ENCODE measurements at regions not wholly inside any gene's neighbourhood (a gene's known extent, or its start where the extent isn't known, plus 50 kb on each side); places are given as distances from the start of the nearest gene placed in this dataset.

GRCh38 chr6:109296971-109297372, 85.3 kb downstream of the CD164 start:
- Mint-ChIP-seq H3K9me3 (no peaks in the 10 kb centered on the region), H3K4me1 (peaks cover 16% of the 10 kb centered on the region), H3K36me3 (no peaks in the 10 kb centered on the region), H3K4me3 (no peak overlapping the region), H3K27me3 (ENCODE audit: insufficient read depth, low read depth) (peaks cover 8% of the 10 kb centered on the region), H3K27ac (no peak overlapping the region)
- H3K9me3 ChIP-seq (ENCODE audit: low read depth), result no peaks in the 10 kb centered on the region
- H3K9ac ChIP-seq, result no peak overlapping the region
- H3F3A ChIP-seq (ENCODE audit: low read depth), result no peaks in the 10 kb centered on the region
- H3K79me2 ChIP-seq (ENCODE audit: low read depth), result no peaks in the 10 kb centered on the region
- H3K36me3 ChIP-seq, result no peaks in the 10 kb centered on the region
- DNase-seq (ENCODE audit: low spot score), result no peak
- H3K27ac ChIP-seq, result no peak overlapping the region
- H3K4me3 ChIP-seq, result no peak overlapping the region
- no peaks in the 10 kb centered on the region for H4K20me1 ChIP-seq (ENCODE audit: low read depth)
- H2AFZ ChIP-seq (replicated peaks), result no peak overlapping the region
- no peak for TF ChIP-seq EZH2phosphoT487 (IDR thresholded peaks at IDR 0.05)
- peaks cover 12% of the 10 kb centered on the region for H3K4me1 ChIP-seq
- H3K27me3 ChIP-seq, result no peaks in the 10 kb centered on the region
- H3K4me2 ChIP-seq, result no peak overlapping the region

GRCh38 chr6:109296452-109296851, 85.8 kb downstream of the CD164 start:
- H3F3A ChIP-seq (ENCODE audit: low read depth), result no peaks in the 10 kb centered on the region
- H3K79me2 ChIP-seq (ENCODE audit: low read depth), result no peaks in the 10 kb centered on the region
- peaks cover 8% of the 10 kb centered on the region for H3K4me1 ChIP-seq
- H3K36me3 ChIP-seq, result no peaks in the 10 kb centered on the region
- no peaks in the 10 kb centered on the region for H4K20me1 ChIP-seq (ENCODE audit: low read depth)
- no peaks in the 10 kb centered on the region for H3K9me3 ChIP-seq (ENCODE audit: low read depth)
- Mint-ChIP-seq H3K36me3 (no peaks in the 10 kb centered on the region), H3K4me3 (no peak overlapping the region), H3K27ac (no peak overlapping the region), H3K9me3 (no peaks in the 10 kb centered on the region), H3K4me1 (peaks cover 21% of the 10 kb centered on the region), H3K27me3 (ENCODE audit: insufficient read depth, low read depth) (peaks cover 11% of the 10 kb centered on the region)
- H3K27ac ChIP-seq, result no peak overlapping the region
- TF ChIP-seq EZH2 (IDR thresholded peaks at IDR 0.05), result no peak
- no peak for TF ChIP-seq EZH2phosphoT487 (IDR thresholded peaks at IDR 0.05)
- TF ChIP-seq, protein P1, sequence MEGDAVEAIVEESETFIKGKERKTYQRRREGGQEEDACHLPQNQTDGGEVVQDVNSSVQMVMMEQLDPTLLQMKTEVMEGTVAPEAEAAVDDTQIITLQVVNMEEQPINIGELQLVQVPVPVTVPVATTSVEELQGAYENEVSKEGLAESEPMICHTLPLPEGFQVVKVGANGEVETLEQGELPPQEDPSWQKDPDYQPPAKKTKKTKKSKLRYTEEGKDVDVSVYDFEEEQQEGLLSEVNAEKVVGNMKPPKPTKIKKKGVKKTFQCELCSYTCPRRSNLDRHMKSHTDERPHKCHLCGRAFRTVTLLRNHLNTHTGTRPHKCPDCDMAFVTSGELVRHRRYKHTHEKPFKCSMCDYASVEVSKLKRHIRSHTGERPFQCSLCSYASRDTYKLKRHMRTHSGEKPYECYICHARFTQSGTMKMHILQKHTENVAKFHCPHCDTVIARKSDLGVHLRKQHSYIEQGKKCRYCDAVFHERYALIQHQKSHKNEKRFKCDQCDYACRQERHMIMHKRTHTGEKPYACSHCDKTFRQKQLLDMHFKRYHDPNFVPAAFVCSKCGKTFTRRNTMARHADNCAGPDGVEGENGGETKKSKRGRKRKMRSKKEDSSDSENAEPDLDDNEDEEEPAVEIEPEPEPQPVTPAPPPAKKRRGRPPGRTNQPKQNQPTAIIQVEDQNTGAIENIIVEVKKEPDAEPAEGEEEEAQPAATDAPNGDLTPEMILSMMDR (IDR thresholded peaks at IDR 0.05), result no peak
- no peak overlapping the region for H3K9ac ChIP-seq
- H3K4me3 ChIP-seq, result no peak overlapping the region
- H2AFZ ChIP-seq (replicated peaks), result no peak overlapping the region
- DNase-seq (ENCODE audit: low spot score), result no peak
- no peak overlapping the region for H3K4me2 ChIP-seq
- no peaks in the 10 kb centered on the region for H3K27me3 ChIP-seq

DNA sequence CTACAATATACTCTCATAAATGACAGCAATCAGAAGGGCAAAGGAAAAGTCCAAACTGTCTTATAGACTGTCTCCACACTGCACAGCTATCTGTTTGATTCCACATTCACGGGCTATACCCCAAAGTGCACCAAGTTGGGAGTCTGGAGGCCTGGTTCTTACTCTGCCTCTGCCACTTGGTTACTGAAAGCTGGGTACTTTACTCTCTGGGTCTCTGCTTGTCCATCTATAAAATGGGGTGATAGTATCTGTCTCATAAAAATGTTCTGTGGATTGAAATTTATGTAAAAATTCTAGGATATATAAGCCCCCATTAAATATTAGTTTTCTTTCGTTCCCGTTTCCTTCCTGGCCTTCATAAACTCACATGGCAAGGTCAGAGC, 86.5 kb downstream of the CD164 start:
- Histone ChIP-seq H3F3A (ENCODE audit: low read depth) (no peaks in the 10 kb centered on the region), H3K36me3 (no peaks in the 10 kb centered on the region), H3K27me3 (no peaks in the 10 kb centered on the region), H3K27ac (no peak overlapping the region), H2AFZ (replicated peaks) (no peak overlapping the region), H3K9me3 (ENCODE audit: low read depth) (no peaks in the 10 kb centered on the region), H3K4me3 (no peak overlapping the region), H3K4me1 (peaks cover 1% of the 10 kb centered on the region), H3K4me2 (no peak overlapping the region), H3K79me2 (ENCODE audit: low read depth) (no peaks in the 10 kb centered on the region), H4K20me1 (ENCODE audit: low read depth) (no peaks in the 10 kb centered on the region), H3K9ac (no peak overlapping the region)
- H3K4me3 Mint-ChIP-seq, result no peak overlapping the region
- no peak for DNase-seq (ENCODE audit: low spot score)
- no peaks in the 10 kb centered on the region for H3K9me3 Mint-ChIP-seq
- peaks cover 21% of the 10 kb centered on the region for H3K4me1 Mint-ChIP-seq
- peaks cover 11% of the 10 kb centered on the region for H3K27me3 Mint-ChIP-seq (ENCODE audit: insufficient read depth, low read depth)
- TF ChIP-seq, protein P1 (IDR thresholded peaks at IDR 0.05), result no peak
- no peak for TF ChIP-seq EZH2phosphoT487 (IDR thresholded peaks at IDR 0.05)
- no peak overlapping the region for H3K27ac Mint-ChIP-seq
- no peaks in the 10 kb centered on the region for H3K36me3 Mint-ChIP-seq

DNA sequence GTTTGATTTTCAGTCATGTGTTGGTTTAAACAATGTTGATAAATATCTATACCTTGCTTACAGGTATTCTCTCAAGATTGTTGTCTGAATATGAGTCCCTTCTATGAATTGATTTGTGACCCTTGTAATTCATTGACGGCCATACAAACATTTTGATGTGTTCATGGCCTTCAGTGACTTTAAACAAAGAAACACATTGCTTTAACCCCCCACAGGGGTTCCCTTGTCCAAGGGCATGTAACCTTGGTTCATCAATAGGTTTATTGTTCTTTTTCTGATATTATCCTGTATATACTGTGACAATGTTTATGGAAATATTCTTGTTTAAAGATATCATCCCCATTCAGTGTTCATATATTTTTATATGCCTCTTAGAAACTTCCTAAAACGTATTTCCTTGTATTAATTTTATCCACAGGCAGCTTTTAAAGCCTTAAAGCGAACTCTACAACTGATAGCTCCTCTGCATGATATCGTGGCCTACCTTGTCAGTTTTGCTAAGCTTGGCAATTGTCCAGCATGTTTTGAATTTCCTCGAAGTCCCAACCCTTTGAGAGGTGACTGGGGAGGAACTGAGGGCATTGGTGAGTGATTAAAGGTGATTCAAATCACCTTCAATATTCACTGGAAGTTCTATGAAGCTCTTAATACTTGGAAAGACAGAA, 87.0 kb downstream of the CD164 start:
- no peaks in the 10 kb centered on the region for H3K27me3 ChIP-seq
- no peaks in the 10 kb centered on the region for H3K36me3 Mint-ChIP-seq
- no peaks in the 10 kb centered on the region for H3K9me3 Mint-ChIP-seq
- no peak for DNase-seq (ENCODE audit: low spot score)
- peaks cover 21% of the 10 kb centered on the region for H3K4me1 Mint-ChIP-seq
- H3K36me3 ChIP-seq, result no peaks in the 10 kb centered on the region
- no peaks in the 10 kb centered on the region for H3K4me1 ChIP-seq
- no peak overlapping the region for H3K4me3 Mint-ChIP-seq
- no peak overlapping the region for H2AFZ ChIP-seq (replicated peaks)
- TF ChIP-seq EZH2phosphoT487 (IDR thresholded peaks at IDR 0.05) (no peak), EZH2 (IDR thresholded peaks at IDR 0.05) (no peak)
- TF ChIP-seq, protein P1 (IDR thresholded peaks at IDR 0.05), result no peak
- no peaks in the 10 kb centered on the region for H4K20me1 ChIP-seq (ENCODE audit: low read depth)
- no peaks in the 10 kb centered on the region for H3F3A ChIP-seq (ENCODE audit: low read depth)
- H3K4me2 ChIP-seq, result no peak overlapping the region
- H3K4me3 ChIP-seq, result no peak overlapping the region
- H3K79me2 ChIP-seq (ENCODE audit: low read depth), result no peaks in the 10 kb centered on the region
- no peak overlapping the region for H3K27ac ChIP-seq
- H3K27ac Mint-ChIP-seq, result no peak overlapping the region
- H3K9ac ChIP-seq, result no peak overlapping the region
- peaks cover 11% of the 10 kb centered on the region for H3K27me3 Mint-ChIP-seq (ENCODE audit: insufficient read depth, low read depth)
- H3K9me3 ChIP-seq (ENCODE audit: low read depth), result no peaks in the 10 kb centered on the region
